H9 (cell line): ENCODE measurements at regions not wholly inside any gene's neighbourhood (a gene's known extent, or its start where the extent isn't known, plus 50 kb on each side); places are given as distances from the start of the nearest gene placed in this dataset.

Source experiments
- DNase-seq: peaks from one replicate; pipeline ENCODE4 v3.0.0-alpha.2; 2017
- H2AFZ ChIP-seq: one replicate; pipeline ENCODE4 v1.6.1; 2013; ENCODE audit warnings: mild to moderate bottlenecking, low read length, control low read depth, moderate library complexity
- H2AK5ac ChIP-seq: 2 replicates; pipeline ENCODE4 v1.6.1; 2013; ENCODE audit warnings: low read length, control low read depth, mixed read lengths; ENCODE audit not compliant: insufficient read length
- H2BK120ac ChIP-seq: one replicate; pipeline ENCODE4 v1.6.1; 2013; ENCODE audit warnings: low read depth, mild to moderate bottlenecking, low read length, control low read depth, inconsistent platforms; ENCODE audit not compliant: poor library complexity, severe bottlenecking
- H2BK12ac ChIP-seq: 2 replicates; pipeline ENCODE4 v1.6.1; 2013; ENCODE audit warnings: low read length, control low read depth, mixed read lengths, low read depth; ENCODE audit not compliant: insufficient read length
- H2BK15ac ChIP-seq: 2 replicates; pipeline ENCODE4 v1.6.1; 2013; ENCODE audit warnings: low read depth, low read length, control low read depth
- H2BK20ac ChIP-seq: one replicate; pipeline ENCODE4 v1.6.1; 2013; ENCODE audit warnings: low read depth, mild to moderate bottlenecking, low read length, control low read depth, inconsistent platforms; ENCODE audit not compliant: poor library complexity, severe bottlenecking
- H2BK5ac ChIP-seq: 2 replicates; pipeline ENCODE4 v1.6.1; 2013; ENCODE audit warnings: low read length, control low read depth, mixed read lengths; ENCODE audit not compliant: insufficient read length
- H3K14ac ChIP-seq: 2 replicates; pipeline ENCODE4 v1.6.1; 2013; ENCODE audit warnings: low read length, control low read depth; ENCODE audit not compliant: insufficient read depth
- H3K18ac ChIP-seq: 2 replicates; pipeline ENCODE4 v1.6.1; 2013; ENCODE audit warnings: low read depth, mild to moderate bottlenecking, mixed read lengths, low read length, control low read depth; ENCODE audit not compliant: insufficient read length
- H3K23ac ChIP-seq: 2 replicates; pipeline ENCODE4 v1.6.1; 2013; ENCODE audit warnings: low read length, control low read depth, mixed read lengths, low read depth; ENCODE audit not compliant: insufficient read length
- H3K23me2 ChIP-seq: 2 replicates; pipeline ENCODE4 v1.6.1; 2013; ENCODE audit warnings: low read depth, mild to moderate bottlenecking, mixed read lengths, low read length, control low read depth; ENCODE audit not compliant: insufficient read length, poor library complexity, severe bottlenecking
- H3K27ac ChIP-seq: 2 replicates; pipeline ENCODE4 v1.5.1; 2013; ENCODE audit warnings: low read length, control low read depth, mixed read lengths, low read depth; ENCODE audit not compliant: insufficient read length
- H3K27me3 ChIP-seq: 2 replicates; pipeline ENCODE4 v1.6.1; 2013; ENCODE audit warnings: low read length, control low read depth, inconsistent platforms; ENCODE audit not compliant: insufficient read depth
- H3K4ac ChIP-seq: 2 replicates; pipeline ENCODE4 v1.6.1; 2013; ENCODE audit warnings: low read depth, mild to moderate bottlenecking, control low read depth, inconsistent platforms, low read length, moderate library complexity
- H3K4me1 ChIP-seq: 2 replicates; pipeline ENCODE4 v1.6.1; 2013; ENCODE audit warnings: low read length, control low read depth, inconsistent platforms; ENCODE audit not compliant: insufficient read depth
- H3K4me2 ChIP-seq: 2 replicates; pipeline ENCODE4 v1.6.1; 2013; ENCODE audit warnings: low read length, control low read depth, mixed read lengths; ENCODE audit not compliant: insufficient read length, insufficient read depth
- H3K56ac ChIP-seq: 2 replicates; pipeline ENCODE4 v1.6.1; 2013; ENCODE audit warnings: low read depth, mild to moderate bottlenecking, mixed read lengths, low read length, control low read depth; ENCODE audit not compliant: insufficient read length
- H3K79me1 ChIP-seq: 2 replicates; pipeline ENCODE4 v1.6.1; 2013; ENCODE audit warnings: low read depth, mild to moderate bottlenecking, moderate library complexity, low read length, control low read depth, inconsistent platforms; ENCODE audit not compliant: insufficient read depth, poor library complexity, severe bottlenecking
- H3K79me2 ChIP-seq: 2 replicates; pipeline ENCODE4 v1.6.1; 2013; ENCODE audit warnings: low read length, control low read depth, inconsistent platforms; ENCODE audit not compliant: insufficient read depth
- H3K9ac ChIP-seq: 2 replicates; pipeline ENCODE4 v1.6.1; 2013; ENCODE audit warnings: low read length, control low read depth, mixed read lengths; ENCODE audit not compliant: insufficient read length; ENCODE audit errors: extremely low read depth
- H3K9me3 ChIP-seq: one replicate; pipeline ENCODE4 v1.6.1; 2013; ENCODE audit warnings: low read depth, low read length, inconsistent platforms; ENCODE audit not compliant: control insufficient read depth
- H3T11ph ChIP-seq: one replicate; pipeline ENCODE4 v1.6.1; 2013; ENCODE audit warnings: mild to moderate bottlenecking, low read length, control low read depth, inconsistent platforms
- H4K20me1 ChIP-seq: one replicate; pipeline ENCODE4 v1.6.1; 2013; ENCODE audit not compliant: control insufficient read depth, insufficient read length, insufficient read depth
- H4K5ac ChIP-seq: 2 replicates; pipeline ENCODE4 v1.6.1; 2013; ENCODE audit warnings: low read depth, mild to moderate bottlenecking, mixed read lengths, low read length, control low read depth; ENCODE audit not compliant: insufficient read length
- H4K8ac ChIP-seq: replicated peaks from 2 replicates; pipeline ENCODE4 v1.6.1; 2013; ENCODE audit warnings: low read length, control low read depth, mixed read lengths, low read depth; ENCODE audit not compliant: insufficient read length
- H4K91ac ChIP-seq: 2 replicates; pipeline ENCODE4 v1.6.1; 2013; ENCODE audit warnings: low read depth, mild to moderate bottlenecking, moderate library complexity, mixed read lengths, low read length, control low read depth; ENCODE audit not compliant: insufficient read length
- H3K27ac Mint-ChIP-seq, 3 experiments: 2 replicates in 2 of 3; 3 replicates in 1 of 3; pipeline ENCODE4 v1.8.0; 2020 to 2021; ENCODE audit warnings: mixed read lengths in 3 of 3, mild to moderate bottlenecking in 1 of 3, moderate library complexity in 1 of 3
- H3K27me3 Mint-ChIP-seq: 2 replicates; pipeline ENCODE4 v1.8.0; 2021; ENCODE audit warnings: low read depth, mild to moderate bottlenecking, moderate library complexity, mixed read lengths
- H3K36me3 Mint-ChIP-seq, 3 experiments: 2 replicates in 2 of 3; 3 replicates in 1 of 3; pipeline ENCODE4 v1.8.0; 2020 to 2021; ENCODE audit warnings: low read depth in 3 of 3, mixed read lengths in 3 of 3; ENCODE audit not compliant: insufficient read depth in 1 of 3
- H3K4me1 Mint-ChIP-seq, 2 experiments: 2 replicates each; pipeline ENCODE4 v1.8.0; 2020; ENCODE audit warnings: mixed read lengths in 2 of 2
- H3K4me3 Mint-ChIP-seq, 2 experiments: 2 replicates in 1 of 2; 3 replicates in 1 of 2; pipeline ENCODE4 v1.8.0; 2020 to 2021; ENCODE audit warnings: mild to moderate bottlenecking in 2 of 2, mixed read lengths in 2 of 2, moderate library complexity in 1 of 2
- H3K9me3 Mint-ChIP-seq, 2 experiments: 2 replicates in 1 of 2; 3 replicates in 1 of 2; pipeline ENCODE4 v1.8.0; 2020; ENCODE audit warnings: mild to moderate bottlenecking in 2 of 2, mixed read lengths in 2 of 2, moderate library complexity in 1 of 2
- WGBS: extraction: QIAGEN DNeasy Blood & Tissue Kit; methylation state at CpG from one replicate; pipeline ENCODE4 v1.1.7; 2013; ENCODE audit warnings: missing lambda C conversion rate, low lambda C conversion rate, mixed read lengths; ENCODE audit not compliant: insufficient read length; ENCODE audit errors: extremely low coverage; 5-methylcytosine and 5-hydroxymethylcytosine counted together
- TF ChIP-seq, protein P1 (sequence below): fragments of 200-600 bp; sonication (generic); conservative IDR thresholded peaks from 3 replicates; pipeline ENCODE4 v1.8.0; 2021; ENCODE audit warnings: antibody characterized with exemption, mild to moderate bottlenecking

DNA sequence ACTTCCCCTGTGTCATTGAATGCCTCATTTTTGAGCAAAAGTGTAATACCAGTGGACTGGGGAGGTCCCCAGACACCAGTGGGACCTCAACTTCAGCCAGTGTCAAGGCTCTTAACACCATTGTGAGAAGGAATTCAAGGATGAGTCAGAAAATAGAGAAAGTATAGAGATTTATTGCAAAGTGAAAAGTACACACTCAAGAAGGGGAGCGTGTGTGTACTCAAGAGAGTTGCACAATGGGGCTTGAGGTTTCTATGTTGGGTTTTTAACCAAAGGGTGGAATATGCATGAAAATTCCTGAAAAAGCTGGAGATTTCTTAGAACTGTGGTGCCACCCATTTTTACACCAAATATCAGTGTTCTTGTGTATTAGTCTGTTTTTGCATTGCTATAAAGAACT, 81.9 kb downstream of the ADCYAP1 start:
- Histone ChIP-seq H2BK20ac (no peak overlapping the region), H3K79me1 (no peaks in the 10 kb centered on the region), H4K8ac (no peak overlapping the region), H3K27ac (no peak overlapping the region), H3K23me2 (peaks cover 3% of the 10 kb centered on the region), H3K4me2 (no peak overlapping the region), H4K91ac (no peak overlapping the region), H2BK12ac (no peak overlapping the region), H2AK5ac (no peak overlapping the region), H3K23ac (no peak overlapping the region), H3K4ac (no peak overlapping the region), H3T11ph (no peak overlapping the region), H2BK15ac (no peak overlapping the region), H3K14ac (no peak overlapping the region), H3K56ac (no peak overlapping the region), H3K18ac (no peak overlapping the region), H2AFZ (no peak overlapping the region), H3K27me3 (no peaks in the 10 kb centered on the region), H4K20me1 (no peaks in the 10 kb centered on the region), H3K9me3 (no peaks in the 10 kb centered on the region), H3K4me1 (no peaks in the 10 kb centered on the region; the same call in 1 of the 2 replicates), H4K5ac (no peak overlapping the region), H2BK5ac (no peak overlapping the region), H3K79me2 (no peaks in the 10 kb centered on the region; the same call in 1 of the 2 replicates), H3K9ac (no peak overlapping the region), H2BK120ac (no peak overlapping the region)
- TF ChIP-seq, protein P1, sequence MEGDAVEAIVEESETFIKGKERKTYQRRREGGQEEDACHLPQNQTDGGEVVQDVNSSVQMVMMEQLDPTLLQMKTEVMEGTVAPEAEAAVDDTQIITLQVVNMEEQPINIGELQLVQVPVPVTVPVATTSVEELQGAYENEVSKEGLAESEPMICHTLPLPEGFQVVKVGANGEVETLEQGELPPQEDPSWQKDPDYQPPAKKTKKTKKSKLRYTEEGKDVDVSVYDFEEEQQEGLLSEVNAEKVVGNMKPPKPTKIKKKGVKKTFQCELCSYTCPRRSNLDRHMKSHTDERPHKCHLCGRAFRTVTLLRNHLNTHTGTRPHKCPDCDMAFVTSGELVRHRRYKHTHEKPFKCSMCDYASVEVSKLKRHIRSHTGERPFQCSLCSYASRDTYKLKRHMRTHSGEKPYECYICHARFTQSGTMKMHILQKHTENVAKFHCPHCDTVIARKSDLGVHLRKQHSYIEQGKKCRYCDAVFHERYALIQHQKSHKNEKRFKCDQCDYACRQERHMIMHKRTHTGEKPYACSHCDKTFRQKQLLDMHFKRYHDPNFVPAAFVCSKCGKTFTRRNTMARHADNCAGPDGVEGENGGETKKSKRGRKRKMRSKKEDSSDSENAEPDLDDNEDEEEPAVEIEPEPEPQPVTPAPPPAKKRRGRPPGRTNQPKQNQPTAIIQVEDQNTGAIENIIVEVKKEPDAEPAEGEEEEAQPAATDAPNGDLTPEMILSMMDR, result no peak
- Mint-ChIP-seq H3K4me3 (no peak overlapping the region), H3K4me1 (peaks cover 7 to 20% of the 10 kb centered on the region in 2 experiments), H3K36me3 (peaks cover 0 to 2% (median 0%) of the 10 kb centered on the region in 3 experiments; a peak in 2 of 7 replicates), H3K27me3 (no peaks in the 10 kb centered on the region), H3K27ac (peak overlapping the region in 1 of 3 experiments; percentile 69; a peak in 4 of 7 replicates), H3K9me3 (no peaks in the 10 kb centered on the region; a peak in 1 of 5 replicates)
- WGBS, result no CpG with 5 or more reads among the region's 1 CpG
- DNase-seq, result no peak
